ENCODE measurements at regions not wholly inside any gene's neighbourhood (a gene's known extent, or its start where the extent isn't known, plus 50 kb on each side); places are given as distances from the start of the nearest gene placed in this dataset.

GRCh38 chr14:85895603-85896002, 365.7 kb downstream of the FLRT2 start:
- TF ChIP-seq CTCF (conservative IDR thresholded peaks at IDR 0.05; ENCODE audit: low read depth, low read length) (no peak), EZH2 (IDR thresholded peaks at IDR 0.05; ENCODE audit: borderline replicate concordance, low read depth, low read length, poor library complexity, severe bottlenecking) (no peak)
